ENCODE measurements at regions not wholly inside any gene's neighbourhood (a gene's known extent, or its start where the extent isn't known, plus 50 kb on each side); places are given as distances from the start of the nearest gene placed in this dataset.

DNA sequence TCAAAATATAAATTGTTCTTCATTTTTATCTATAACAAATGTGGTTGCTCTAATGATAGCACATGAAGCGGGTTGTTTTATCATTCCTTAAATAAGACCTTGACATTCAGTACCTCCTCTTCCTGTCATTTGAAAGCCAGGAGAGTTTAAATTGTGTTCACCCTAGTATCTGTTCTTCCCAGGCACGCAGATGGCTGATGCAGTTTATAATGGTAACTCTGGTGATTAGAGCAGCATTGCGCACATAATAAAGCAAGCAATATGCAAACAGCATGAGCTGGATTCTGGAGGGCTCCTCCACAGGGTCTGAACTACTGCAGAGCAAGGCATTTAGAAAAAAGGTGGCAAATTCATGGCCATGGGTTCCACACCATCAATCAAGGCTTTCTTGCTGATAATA lies 307.8 kb downstream of the ENC1 start:
- no peak for DNase-seq (ENCODE audit: extremely low spot score)
- CTCF ChIA-PET, result interaction anchor here (1.0 to 1.7 kb wide), 2 partner anchors 9 to 10 kb away, joined by 3 to 4 read pairs; no protein-coding TSS in a partner anchor

DNA sequence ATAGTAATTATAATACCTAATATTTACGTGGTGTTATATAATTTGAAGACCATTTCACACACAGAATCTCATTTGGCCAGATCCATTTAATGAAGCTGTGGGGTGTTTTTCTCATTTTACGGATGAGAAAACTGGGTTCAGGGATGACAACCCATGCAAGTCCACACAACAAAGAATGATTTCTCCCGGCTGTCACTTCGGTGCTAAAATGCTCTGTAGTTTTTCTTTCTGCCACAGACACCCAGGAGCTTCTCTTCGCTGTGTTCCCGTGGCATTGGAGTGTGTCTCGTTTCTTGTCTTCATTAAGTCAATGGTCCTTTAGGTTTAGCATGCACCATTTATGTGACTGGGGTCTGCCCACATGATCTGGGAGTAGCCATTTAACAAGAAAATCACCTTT lies 308.5 kb downstream of the ENC1 start:
- no peak for DNase-seq (ENCODE audit: extremely low spot score)
- POLR2A ChIA-PET, result no interaction called here
- CTCF ChIA-PET, result interaction anchor here (1.0 to 1.7 kb wide), 2 partner anchors 8 to 9 kb away, joined by 3 to 4 read pairs; no protein-coding TSS in a partner anchor
- no peak for TF ChIP-seq CTCF (IDR thresholded peaks at IDR 0.05; ENCODE audit: control extremely low read depth, extremely low read depth, low read depth, missing control alignments)

More for the DNA sequence above, 307.8 kb downstream of the ENC1 start:
- no peak for TF ChIP-seq CTCF (IDR thresholded peaks at IDR 0.05; ENCODE audit: control extremely low read depth, extremely low read depth, low read depth, missing control alignments)
- POLR2A ChIA-PET, result no interaction called here

- ChIA-PET CTCF (interaction anchor here (1.2 kb wide), 1 partner anchor 30 kb away, joined by 3 read pairs; no protein-coding TSS in a partner anchor), POLR2A (no interaction called here)
- DNase-seq (ENCODE audit: extremely low spot score), result no peak
- TF ChIP-seq CTCF (IDR thresholded peaks at IDR 0.05; ENCODE audit: control extremely low read depth, extremely low read depth, low read depth, missing control alignments), result no peak
Measured at GRCh38 chr5:74328221-74328630, 312.3 kb downstream of the ENC1 start.

DNA sequence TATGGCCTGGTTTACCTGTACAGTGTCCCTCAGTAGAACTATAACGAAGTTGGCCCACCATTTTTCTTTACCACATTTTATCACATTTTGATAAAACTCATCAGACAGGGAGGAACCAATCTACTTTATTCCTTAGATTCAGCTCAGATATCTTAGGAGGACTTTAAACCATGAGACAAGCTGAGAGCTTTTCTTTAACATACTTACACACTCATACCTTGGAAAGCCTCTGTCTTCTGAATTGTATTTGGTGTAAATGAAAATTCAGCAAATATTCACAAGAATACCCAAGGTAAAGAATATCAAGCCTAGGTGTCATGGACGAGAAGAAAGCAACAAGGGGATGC lies 313.2 kb downstream of the ENC1 start:
- DNase-seq (ENCODE audit: extremely low spot score), result no peak
- POLR2A ChIA-PET, result no interaction called here
- CTCF ChIA-PET, result no interaction called here
- no peak for TF ChIP-seq CTCF (IDR thresholded peaks at IDR 0.05; ENCODE audit: control extremely low read depth, extremely low read depth, low read depth, missing control alignments)

GRCh38 chr5:74326571-74327338 lies 313.8 kb downstream of the ENC1 start:
- no peak for TF ChIP-seq CTCF (IDR thresholded peaks at IDR 0.05; ENCODE audit: control extremely low read depth, extremely low read depth, low read depth, missing control alignments)
- DNase-seq (ENCODE audit: extremely low spot score), result peak; percentile 37
- POLR2A ChIA-PET, result no interaction called here
- CTCF ChIA-PET, result interaction anchor here (1.1 kb wide), 1 partner anchor 16 kb away, joined by 3 read pairs; no protein-coding TSS in a partner anchor

- POLR2A ChIA-PET, result no interaction called here
- DNase-seq (ENCODE audit: extremely low spot score), result no peak
- TF ChIP-seq CTCF (IDR thresholded peaks at IDR 0.05; ENCODE audit: control extremely low read depth, extremely low read depth, low read depth, missing control alignments), result no peak
- CTCF ChIA-PET, result interaction anchor here (1.1 kb wide), 1 partner anchor 15 kb away, joined by 3 read pairs; no protein-coding TSS in a partner anchor
Measured at GRCh38 chr5:74325866-74326265, 314.7 kb downstream of the ENC1 start.

Data from GM10248 (cell line).